ENCODE measurements at regions not wholly inside any gene's neighbourhood (a gene's known extent, or its start where the extent isn't known, plus 50 kb on each side); places are given as distances from the start of the nearest gene placed in this dataset.

DNA sequence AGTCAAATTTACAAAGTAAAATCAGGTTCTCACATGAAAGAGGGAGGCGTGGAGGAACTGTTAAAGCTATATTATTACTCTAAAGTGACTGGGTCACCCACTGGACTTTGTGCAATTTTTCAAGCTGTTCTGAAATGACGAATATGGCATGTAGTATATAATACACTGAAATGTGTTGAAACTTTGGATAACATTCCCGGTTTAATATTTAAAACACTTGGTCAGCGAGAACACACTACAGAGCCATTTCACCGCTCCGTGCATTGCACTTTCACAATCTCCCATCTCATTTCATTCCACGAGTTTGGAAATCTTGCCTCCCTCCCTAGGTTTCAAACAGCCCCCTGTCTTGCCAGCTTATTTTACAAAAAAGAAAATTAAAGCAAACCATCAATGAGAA lies 337.9 kb downstream of the WDR11 start:
- no peak for TF ChIP-seq EZH2 (IDR thresholded peaks at IDR 0.05; ENCODE audit: low read length)
- TF ChIP-seq, protein P1, sequence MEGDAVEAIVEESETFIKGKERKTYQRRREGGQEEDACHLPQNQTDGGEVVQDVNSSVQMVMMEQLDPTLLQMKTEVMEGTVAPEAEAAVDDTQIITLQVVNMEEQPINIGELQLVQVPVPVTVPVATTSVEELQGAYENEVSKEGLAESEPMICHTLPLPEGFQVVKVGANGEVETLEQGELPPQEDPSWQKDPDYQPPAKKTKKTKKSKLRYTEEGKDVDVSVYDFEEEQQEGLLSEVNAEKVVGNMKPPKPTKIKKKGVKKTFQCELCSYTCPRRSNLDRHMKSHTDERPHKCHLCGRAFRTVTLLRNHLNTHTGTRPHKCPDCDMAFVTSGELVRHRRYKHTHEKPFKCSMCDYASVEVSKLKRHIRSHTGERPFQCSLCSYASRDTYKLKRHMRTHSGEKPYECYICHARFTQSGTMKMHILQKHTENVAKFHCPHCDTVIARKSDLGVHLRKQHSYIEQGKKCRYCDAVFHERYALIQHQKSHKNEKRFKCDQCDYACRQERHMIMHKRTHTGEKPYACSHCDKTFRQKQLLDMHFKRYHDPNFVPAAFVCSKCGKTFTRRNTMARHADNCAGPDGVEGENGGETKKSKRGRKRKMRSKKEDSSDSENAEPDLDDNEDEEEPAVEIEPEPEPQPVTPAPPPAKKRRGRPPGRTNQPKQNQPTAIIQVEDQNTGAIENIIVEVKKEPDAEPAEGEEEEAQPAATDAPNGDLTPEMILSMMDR (optimal IDR thresholded peaks at IDR 0.05 in 1 of 3, IDR thresholded peaks at IDR 0.05 in 1 of 3, conservative IDR thresholded peaks at IDR 0.05 in 1 of 3; ENCODE audit: extremely low read depth in 1 of 3, insufficient read depth in 2 of 3, low read length in 3 of 3) = no peak
